B cell (primary cell): ENCODE measurements at regions not wholly inside any gene's neighbourhood (a gene's known extent, or its start where the extent isn't known, plus 50 kb on each side); places are given as distances from the start of the nearest gene placed in this dataset.

Source experiments
- ATAC-seq: fragments of 200-7000 bp; cut with Tn5 transposase; one replicate; pipeline ENCODE4 v1.10.0; 2021; ENCODE audit warnings: low read depth, mild to moderate bottlenecking, moderate number of reproducible peaks, moderate library complexity
- CTCF ChIA-PET: fragments of 350-600 bp; sonication (Branson Sonifier 250); formaldehyde crosslinking; loops from one replicate; lab custom pipeline; 2021; ENCODE audit warnings: antibody characterized with exemption, inconsistent platforms; lab: Charles Lee
- POLR2A ChIA-PET: fragments of 350-600 bp; sonication (Branson Sonifier 250); formaldehyde crosslinking; loops from one replicate; lab custom pipeline; 2021; ENCODE audit warnings: antibody characterized with exemption; lab: Charles Lee
- DNase-seq: peaks from one replicate; pipeline ENCODE4 v3.0.0; 2013
- H2AFZ ChIP-seq: 2 replicates; pipeline ENCODE4 v1.6.1; 2012; ENCODE audit warnings: mild to moderate bottlenecking, low read depth, low read length; ENCODE audit not compliant: insufficient read depth, poor library complexity, severe bottlenecking
- H3K27ac ChIP-seq, 2 donors: 1 replicate in 1 of 2; 2 replicates in 1 of 2; pipeline ENCODE4 v1.5.1; 2012 to 2013; ENCODE audit warnings: low read length in 2 of 2, mild to moderate bottlenecking in 2 of 2, moderate library complexity in 1 of 2
- H3K27me3 ChIP-seq, 4 experiments: fragments of 200-600 bp in 1 of 4; sonication (generic) in 1 of 4; replicated peaks in 1 of 4; 1 replicate in 2 of 4; 2 replicates in 2 of 4; pipeline versions ENCODE4 v1.6.1 to v1.7.0; 2013 to 2016; ENCODE audit warnings: low read length in 3 of 4, mild to moderate bottlenecking in 2 of 4, mixed read lengths in 1 of 4, moderate library complexity in 1 of 4; ENCODE audit not compliant: insufficient read depth in 4 of 4, control insufficient read depth in 3 of 4; ENCODE audit errors: control extremely low read depth in 1 of 4
- H3K36me3 ChIP-seq, 2 experiments: replicated peaks in 1 of 2; 1 replicate in 1 of 2; 2 replicates in 1 of 2; pipeline versions ENCODE4 v1.6.1 to v1.7.1; 2013; ENCODE audit warnings: low read length in 1 of 2; ENCODE audit not compliant: insufficient read depth in 2 of 2, control insufficient read depth in 1 of 2; ENCODE audit errors: control extremely low read depth in 1 of 2, extremely low read depth in 1 of 2
- H3K4me1 ChIP-seq, 2 donors: fragments of 200-600 bp in 1 of 2; sonication (generic) in 1 of 2; 1 replicate in 1 of 2; 2 replicates in 1 of 2; pipeline versions ENCODE4 v1.5.1 to v1.6.1; 2013 to 2017; ENCODE audit warnings: low read length in 2 of 2; ENCODE audit not compliant: control insufficient read depth in 2 of 2, insufficient read depth in 2 of 2
- H3K4me2 ChIP-seq: replicated peaks from 2 replicates; pipeline ENCODE3; 2012; ENCODE audit warnings: mild to moderate bottlenecking, low read depth, low read length; ENCODE audit not compliant: poor library complexity, severe bottlenecking
- H3K4me3 ChIP-seq, 5 experiments: fragments of 200-600 bp in 1 of 5; sonication (generic) in 1 of 5; 1 replicate in 3 of 5; 2 replicates in 2 of 5; pipeline versions ENCODE4 v1.5.1 to v1.7.0; 2011 to 2016; ENCODE audit warnings: low read length in 4 of 5, mild to moderate bottlenecking in 4 of 5, low read depth in 2 of 5, control low read depth in 1 of 5, moderate library complexity in 1 of 5; ENCODE audit not compliant: insufficient read depth in 1 of 5; ENCODE audit errors: control extremely low read depth in 1 of 5, extremely low read depth in 1 of 5
- H3K79me2 ChIP-seq: fragments of 200-600 bp; sonication (generic); one replicate; pipeline ENCODE4 v1.6.0; 2016; ENCODE audit warnings: low read length; ENCODE audit not compliant: control insufficient read depth, insufficient read depth
- H3K9ac ChIP-seq: fragments of 200-600 bp; sonication (generic); 2 replicates; pipeline ENCODE4 v1.6.1; 2017; ENCODE audit warnings: mild to moderate bottlenecking, low read length, moderate library complexity
- H3K9me3 ChIP-seq, 3 donors: one replicate each; pipeline versions ENCODE4 v1.6.1 to v1.7.1; 2013; ENCODE audit warnings: low read length in 2 of 3; ENCODE audit not compliant: control insufficient read depth in 2 of 3, insufficient read depth in 1 of 3; ENCODE audit errors: control extremely low read depth in 1 of 3
- H4K20me1 ChIP-seq: 2 replicates; pipeline ENCODE4 v1.6.0; 2012; ENCODE audit warnings: mild to moderate bottlenecking, low read length; ENCODE audit not compliant: insufficient read depth, control insufficient read depth, poor library complexity, severe bottlenecking
- H3K27ac Mint-ChIP-seq: one replicate; pipeline ENCODE4 v1.8.0; 2021; ENCODE audit warnings: mixed read lengths
- H3K27me3 Mint-ChIP-seq: one replicate; pipeline ENCODE4 v1.8.0; 2021; ENCODE audit warnings: mixed read lengths
- H3K4me1 Mint-ChIP-seq: one replicate; pipeline ENCODE4 v1.8.0; 2021; ENCODE audit warnings: mixed read lengths
- H3K4me3 Mint-ChIP-seq: one replicate; pipeline ENCODE4 v1.8.0; 2021; ENCODE audit warnings: mixed read lengths
- H3K9me3 Mint-ChIP-seq: one replicate; pipeline ENCODE4 v1.8.0; 2022; ENCODE audit warnings: mixed read lengths; ENCODE audit not compliant: insufficient read depth
- CTCF ChIP-seq: fragments of 200-600 bp; IDR thresholded peaks from one replicate; pipeline ENCODE4 v1.8.0; 2022; ENCODE audit warnings: antibody characterized with exemption, mild to moderate bottlenecking
- EZH2 ChIP-seq: IDR thresholded peaks from 2 replicates; pipeline ENCODE4 v1.6.1; 2012; ENCODE audit warnings: borderline replicate concordance, low read depth, mild to moderate bottlenecking, moderate library complexity, low read length; ENCODE audit not compliant: insufficient read depth, poor library complexity, severe bottlenecking
- WGBS: methylation state at CpG from one replicate; pipeline ENCODE4 v1.1.5; 2013; ENCODE audit warnings: missing lambda C conversion rate; ENCODE audit not compliant: insufficient coverage; 5-methylcytosine and 5-hydroxymethylcytosine counted together
- intact Hi-C: fragments of 100-400 bp; cut with micrococcal nuclease; formaldehyde crosslinking; loops from one replicate; pipeline ENCODE4 v1.10.0; 2022

DNA sequence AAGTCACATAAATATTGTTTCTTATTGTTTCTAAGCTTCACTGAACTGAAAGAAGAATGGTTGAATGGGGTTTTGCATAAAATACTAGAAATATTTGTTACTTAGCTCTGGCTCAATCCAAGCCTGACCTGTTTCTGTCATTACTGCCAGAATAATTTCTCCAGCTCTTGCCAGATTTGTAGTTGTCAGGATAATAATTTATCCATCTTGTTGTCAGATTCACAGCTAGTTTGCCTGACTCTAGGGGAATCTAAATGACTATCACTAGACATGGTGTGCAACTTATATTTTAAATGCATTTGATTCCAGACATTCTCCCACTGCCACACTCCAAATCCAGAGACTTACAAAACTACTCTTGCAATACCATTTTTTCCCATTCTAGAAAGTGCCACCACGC is 422.7 kb downstream of the ZSWIM6 start:
- no peaks in the 10 kb centered on the region for H3K9me3 Mint-ChIP-seq
- H3K9ac ChIP-seq, result no peak overlapping the region
- no peak overlapping the region for H3K4me2 ChIP-seq
- no peak overlapping the region for H3K4me3 Mint-ChIP-seq
- intact Hi-C loops, result no loop called here
- ChIA-PET POLR2A (no interaction called here), CTCF (no interaction called here)
- H3K27me3 Mint-ChIP-seq, result no peaks in the 10 kb centered on the region
- no peaks in the 10 kb centered on the region for H3K36me3 ChIP-seq
- H3K27ac ChIP-seq, result no peak overlapping the region
- TF ChIP-seq EZH2 (no peak), CTCF (no peak)
- no peak for DNase-seq
- H3K79me2 ChIP-seq, result no peaks in the 10 kb centered on the region
- ATAC-seq, result no peak
- no peaks in the 10 kb centered on the region for H3K4me1 Mint-ChIP-seq
- no peaks in the 10 kb centered on the region for H3K9me3 ChIP-seq
- no peak overlapping the region for H3K4me3 ChIP-seq
- 60% methylated on average over 1 of the region's 1 CpG for WGBS
- H3K27me3 ChIP-seq, result no peaks in the 10 kb centered on the region
- no peaks in the 10 kb centered on the region for H3K4me1 ChIP-seq
- no peak overlapping the region for H3K27ac Mint-ChIP-seq
- H4K20me1 ChIP-seq, result no peaks in the 10 kb centered on the region
- H2AFZ ChIP-seq, result no peak overlapping the region

DNA sequence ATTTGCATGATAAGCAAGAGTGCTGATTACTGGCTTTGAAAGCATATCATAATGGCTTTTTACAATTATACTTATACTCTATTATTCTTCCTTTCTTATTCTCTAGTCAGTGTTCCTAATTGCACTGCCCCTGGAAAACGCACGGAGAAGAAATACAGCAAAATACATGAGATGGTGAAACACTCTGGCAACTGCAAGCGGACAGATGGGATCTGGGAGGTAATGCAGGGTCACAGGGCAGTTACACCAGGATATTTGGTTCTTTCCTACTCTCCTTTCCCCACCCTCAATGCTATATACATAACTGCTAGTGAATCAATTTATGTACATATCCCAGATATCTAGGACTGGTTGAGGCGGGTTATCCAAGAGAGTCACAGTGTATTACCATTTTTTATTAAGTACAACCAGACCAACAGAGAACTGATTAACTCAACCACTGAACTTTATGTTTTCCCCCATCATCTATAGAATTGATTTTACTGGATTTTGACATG is 423.7 kb downstream of the ZSWIM6 start:
- no peak overlapping the region for H3K4me2 ChIP-seq
- H3K27me3 ChIP-seq, result no peaks in the 10 kb centered on the region
- H4K20me1 ChIP-seq, result no peaks in the 10 kb centered on the region
- H2AFZ ChIP-seq, result no peak overlapping the region
- H3K27ac ChIP-seq, result no peak overlapping the region
- no peaks in the 10 kb centered on the region for H3K9me3 ChIP-seq
- H3K4me3 ChIP-seq, result no peak overlapping the region
- Mint-ChIP-seq H3K4me3 (no peak overlapping the region), H3K27me3 (no peaks in the 10 kb centered on the region), H3K27ac (no peak overlapping the region), H3K4me1 (no peaks in the 10 kb centered on the region), H3K9me3 (no peaks in the 10 kb centered on the region)
- CTCF ChIA-PET, result no interaction called here
- ATAC-seq (no peak), DNase-seq (no peak)
- TF ChIP-seq CTCF (no peak), EZH2 (no peak)
- POLR2A ChIA-PET, result no interaction called here
- intact Hi-C loops, result no loop called here
- H3K36me3 ChIP-seq, result no peaks in the 10 kb centered on the region
- no peaks in the 10 kb centered on the region for H3K4me1 ChIP-seq
- no peak overlapping the region for H3K9ac ChIP-seq
- no peaks in the 10 kb centered on the region for H3K79me2 ChIP-seq
- no CpG with 5 or more reads among the region's 4 CpGs for WGBS
